DMS153 treated with DMSO at 0.1 percent for 48 hours (cell line): ENCODE measurements at regions not wholly inside any gene's neighbourhood (a gene's known extent, or its start where the extent isn't known, plus 50 kb on each side); places are given as distances from the start of the nearest gene placed in this dataset.

ENCODE experiments used
- DNase-seq: peaks from one replicate; lab custom pipeline; 2025; ENCODE audit not compliant: unreplicated experiment; lab: John Stamatoyannopoulos, UW

DNA sequence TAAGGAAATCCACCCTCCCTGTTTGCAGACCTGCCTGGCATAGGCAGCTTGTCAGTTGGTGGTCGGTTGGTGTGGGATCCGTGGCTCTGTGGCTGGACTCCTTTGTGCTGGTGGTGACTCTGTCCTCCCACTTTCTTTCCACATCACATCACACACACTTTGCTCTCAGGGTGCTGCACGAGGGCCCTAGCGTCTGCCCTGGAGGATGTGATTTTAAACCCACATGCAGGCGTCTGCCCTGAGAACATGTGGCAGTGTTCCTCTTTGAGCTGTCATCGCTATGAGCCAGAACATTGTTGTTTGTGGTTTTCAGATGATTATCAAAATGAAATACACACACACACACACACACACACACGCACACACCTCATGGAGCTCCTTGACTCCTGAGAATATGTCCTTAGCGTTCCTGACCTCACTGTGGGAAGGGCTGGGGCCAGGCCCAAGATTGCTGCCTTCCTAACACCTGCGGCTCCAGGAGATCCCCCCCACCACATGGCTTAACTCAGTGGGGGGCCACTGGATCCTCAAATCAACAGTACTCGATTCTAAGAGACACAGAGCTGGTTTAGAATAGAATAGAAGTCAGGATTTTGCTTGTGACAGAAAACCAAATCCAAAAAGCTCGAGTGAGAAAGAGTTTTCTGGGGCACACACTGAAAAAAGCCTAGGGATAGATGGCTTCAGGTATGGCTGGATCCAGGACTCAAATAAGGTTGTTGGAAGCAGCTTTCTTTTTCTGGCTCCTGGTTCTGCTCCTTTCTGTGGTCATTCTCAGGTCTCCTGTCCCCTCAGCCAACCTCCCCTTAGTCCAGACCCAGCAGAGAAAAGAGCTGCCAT lies 54.8 kb downstream of the RTP5 start:
- DNase-seq = no peak

DNA sequence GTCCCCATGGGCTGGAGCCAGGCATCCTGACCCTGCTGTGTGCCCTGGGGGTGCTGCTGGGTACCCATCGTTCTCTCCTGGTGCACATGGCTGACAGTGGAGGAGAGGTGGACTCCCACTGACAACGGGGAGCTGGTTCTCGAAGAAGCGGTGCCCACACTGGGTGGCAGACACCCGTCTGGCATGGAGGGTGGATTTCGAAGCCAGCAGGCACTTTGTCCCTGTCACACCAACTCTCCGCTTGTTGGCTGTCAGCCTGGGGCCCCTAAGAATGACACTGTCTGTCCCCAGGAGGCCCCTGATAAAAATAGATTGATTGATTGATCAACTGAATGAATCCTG lies 55.4 kb downstream of the RTP5 start:
- no peak for DNase-seq

DNA sequence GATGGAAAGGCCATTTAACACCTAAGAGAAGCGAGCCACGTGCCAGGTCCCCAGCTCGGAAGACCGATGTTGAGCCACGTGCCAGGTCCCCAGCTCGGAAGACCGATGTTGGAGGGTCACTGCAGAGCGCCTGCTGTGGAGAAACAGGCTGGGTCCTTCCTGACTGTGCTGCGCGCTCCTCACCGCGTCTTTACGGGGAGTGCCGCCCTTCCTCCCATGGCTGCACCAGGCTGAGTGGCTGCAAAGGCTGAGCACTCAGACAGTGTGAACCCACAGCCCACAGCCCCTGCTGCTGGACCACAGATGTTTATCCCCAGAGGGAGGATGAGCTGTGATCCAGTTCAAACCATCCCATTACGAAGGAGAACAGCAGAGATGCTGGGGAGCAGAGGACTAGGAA lies 55.7 kb downstream of the RTP5 start:
- no peak for DNase-seq

DNA sequence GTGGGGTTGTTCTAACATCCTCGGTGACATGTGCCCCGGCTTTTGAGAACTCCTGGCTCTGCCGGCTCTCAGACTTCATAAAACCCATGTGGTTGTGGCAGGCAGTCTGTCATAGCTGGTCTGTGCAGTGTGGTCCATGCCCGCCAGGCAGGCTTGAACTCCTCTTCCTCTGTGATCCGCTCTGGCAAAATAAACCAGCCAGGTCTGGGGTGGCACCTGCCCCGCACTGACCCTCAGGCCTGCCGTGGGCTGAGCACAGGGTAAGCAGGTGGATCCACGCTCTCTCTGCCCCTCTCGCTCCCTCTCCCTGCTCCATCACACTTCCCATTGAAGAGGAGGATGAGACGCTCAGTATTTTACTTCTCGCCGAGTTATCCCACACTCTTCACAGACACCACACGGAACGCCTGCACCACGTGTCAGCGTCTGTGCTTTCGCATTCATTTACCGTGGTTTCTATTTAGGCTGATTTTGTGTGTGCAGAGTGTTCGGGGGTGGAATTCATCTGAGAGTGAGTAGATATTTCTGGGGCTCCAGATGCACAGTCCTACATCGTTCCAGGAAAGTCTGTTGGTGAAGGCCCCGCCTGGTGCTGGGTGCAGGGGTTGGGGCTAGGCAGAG lies 56.4 kb downstream of the RTP5 start:
- DNase-seq = no peak

DNA sequence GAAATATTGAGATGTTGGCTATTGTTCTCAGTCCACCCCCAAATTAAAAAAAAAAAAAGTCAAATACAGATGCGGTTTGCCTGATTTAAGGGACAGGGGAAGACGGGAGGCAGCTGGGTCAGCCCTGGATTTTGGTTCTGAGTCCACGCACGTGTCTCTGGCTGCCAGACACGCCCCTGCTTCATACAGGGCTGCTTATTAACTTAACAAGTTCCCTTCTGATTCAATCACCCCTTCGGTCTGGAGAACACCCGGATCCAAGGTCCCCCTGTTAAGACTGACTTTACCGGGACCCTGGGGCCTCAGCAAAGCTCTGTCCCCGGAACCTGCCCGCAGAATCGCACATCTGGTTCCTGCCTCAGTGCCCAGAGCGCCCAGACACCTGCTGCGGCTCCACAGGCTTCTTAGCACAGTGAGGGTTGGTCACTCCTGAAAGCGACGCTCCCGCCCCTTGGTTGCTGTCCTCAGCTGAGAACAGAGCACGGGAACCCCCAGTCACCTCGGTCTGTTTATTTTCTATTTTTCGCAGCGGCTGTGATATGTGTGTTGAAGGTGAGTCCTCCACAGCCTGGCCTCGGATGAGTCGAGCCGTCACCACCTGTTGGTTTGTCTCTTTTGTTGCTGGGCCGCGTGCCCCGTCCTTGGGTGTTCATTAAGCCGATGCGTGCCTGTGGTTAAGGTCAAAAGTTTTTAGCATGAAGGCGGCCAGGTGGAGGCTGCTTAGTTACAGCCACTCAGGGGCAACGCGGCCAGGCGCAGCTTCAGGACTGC lies 57.2 kb downstream of the RTP5 start:
- DNase-seq = no peak

DNA sequence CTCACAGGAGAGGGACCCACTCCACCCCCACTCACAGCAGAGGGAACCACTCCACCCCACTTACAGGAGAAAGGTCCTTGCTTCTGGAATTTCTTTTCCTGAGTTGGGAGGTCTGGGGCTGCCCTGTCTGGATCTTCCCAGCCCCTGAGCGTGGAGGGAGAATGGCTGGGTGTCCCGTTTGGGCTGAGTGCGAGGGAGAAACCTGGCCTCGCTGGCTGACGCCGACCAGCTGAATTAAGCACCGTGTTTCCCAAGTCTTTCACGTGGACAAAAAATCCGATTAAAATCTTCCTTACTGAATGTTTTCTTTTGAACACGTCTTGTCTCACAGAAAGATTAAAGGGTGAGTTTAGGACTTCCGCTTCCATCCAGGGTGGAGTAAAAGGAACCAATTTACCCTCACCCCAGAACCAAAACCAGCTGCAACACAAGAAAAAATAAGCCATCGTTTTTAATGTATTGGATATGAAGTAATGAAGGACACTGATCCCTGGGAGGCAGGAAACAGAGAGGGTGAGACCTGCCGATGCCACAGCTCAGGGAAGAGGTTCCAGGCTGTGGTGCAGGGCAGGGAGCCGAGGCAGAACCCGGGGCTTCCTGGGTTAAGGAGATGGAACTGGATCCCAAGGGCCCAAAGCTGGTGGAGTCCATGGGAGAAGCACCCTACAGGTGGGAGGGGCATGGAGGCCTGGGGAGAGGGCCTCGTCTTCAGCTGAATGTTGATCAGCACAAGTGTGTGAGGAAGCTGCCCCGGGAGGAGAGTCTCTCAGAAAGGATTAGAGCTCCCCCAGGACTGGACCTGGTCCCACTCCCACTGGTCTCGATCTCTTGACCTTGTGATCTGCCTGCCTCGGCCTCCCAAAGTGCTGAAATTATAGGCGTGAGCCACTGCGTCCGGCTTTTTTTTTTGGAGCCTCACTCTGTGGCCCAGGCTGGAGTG lies 60.3 kb downstream of the RTP5 start:
- no peak for DNase-seq

DNA sequence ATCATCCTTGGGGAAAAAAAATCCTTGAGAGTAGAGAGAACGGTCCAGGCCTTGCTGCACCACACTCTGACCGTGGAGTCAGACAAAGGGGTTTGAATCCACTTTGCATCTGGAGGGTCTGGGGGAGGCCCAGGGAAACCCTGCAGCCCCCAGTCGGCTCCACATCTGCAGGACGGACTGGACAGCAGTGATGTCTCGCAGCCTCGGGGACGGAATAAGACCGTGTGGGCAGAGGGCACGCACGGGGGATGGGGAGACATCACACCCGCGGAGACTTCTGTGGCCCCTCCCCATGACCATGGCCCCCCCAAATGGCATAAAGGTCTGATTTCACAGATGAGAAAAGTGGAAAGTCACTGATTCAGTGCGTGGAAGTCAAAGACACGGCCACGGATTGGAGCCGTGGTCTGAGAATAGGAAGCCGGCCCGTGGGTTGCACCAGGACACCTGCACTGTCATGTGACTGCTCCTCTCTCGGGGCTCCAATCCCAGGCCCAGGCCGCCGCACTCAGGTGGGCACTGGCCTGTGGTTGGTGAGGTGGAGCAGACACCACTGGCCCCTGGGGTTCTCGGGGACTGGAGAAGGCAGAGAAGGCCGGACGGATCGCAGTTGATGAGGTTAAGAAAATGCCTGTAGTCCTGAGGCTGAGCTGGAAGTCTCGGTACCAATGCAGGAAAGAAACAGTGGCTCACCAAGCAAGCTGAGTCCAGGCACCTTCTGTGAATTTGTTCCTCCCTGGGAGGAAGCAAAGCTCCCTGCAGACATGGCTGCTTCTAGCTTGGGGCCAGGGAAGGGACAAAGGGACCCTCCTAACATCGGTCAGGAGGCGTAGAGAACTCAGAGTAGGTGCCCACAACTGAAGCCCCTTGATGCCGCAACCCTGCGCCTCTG lies 61.8 kb downstream of the RTP5 start:
- DNase-seq = no peak

DNA sequence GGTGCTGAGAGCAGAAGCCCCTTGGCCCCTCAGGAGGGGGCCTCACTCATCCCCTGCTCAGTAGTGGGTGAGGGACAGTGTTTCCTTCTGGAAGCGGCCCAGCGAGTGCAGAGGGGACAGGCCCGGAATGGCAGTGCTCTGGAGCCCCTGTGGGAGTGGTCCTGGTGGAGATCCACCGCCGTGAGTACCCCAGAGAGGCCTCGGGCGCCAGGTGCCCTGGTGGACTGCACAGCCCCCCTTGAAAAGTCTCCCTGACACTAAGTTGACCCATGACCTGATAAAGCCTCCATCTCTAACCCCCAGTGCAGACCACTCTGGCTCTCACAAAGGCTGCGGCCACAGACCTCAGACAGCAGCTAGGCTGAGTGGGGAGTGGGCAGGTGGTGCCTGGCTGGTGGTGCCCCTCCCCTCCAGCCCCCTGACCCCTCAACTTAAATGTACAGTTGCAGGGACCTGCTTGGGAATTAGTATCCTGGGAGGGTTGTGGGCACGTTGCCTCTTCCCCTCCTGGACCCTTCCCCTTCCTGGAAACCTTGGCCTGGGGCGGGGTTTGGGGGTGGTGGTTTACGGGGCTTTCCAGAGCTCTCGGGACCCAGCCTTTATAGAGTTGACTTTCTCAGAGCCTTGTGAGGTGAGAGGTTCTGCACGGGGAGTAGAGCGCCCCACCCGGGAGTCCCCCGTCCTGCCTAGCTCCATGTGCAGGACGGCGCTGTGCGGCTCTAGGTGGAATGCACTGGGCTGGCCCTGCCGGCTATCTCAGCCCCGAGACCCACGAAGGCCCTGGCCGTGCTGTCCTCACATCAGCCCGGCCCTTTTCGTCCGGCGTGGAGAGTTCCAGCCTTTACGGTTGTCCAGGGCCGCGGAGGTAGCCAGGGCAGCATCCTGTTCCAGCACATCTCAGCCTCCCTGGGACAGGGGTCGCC lies 62.7 kb downstream of the RTP5 start:
- no peak for DNase-seq

DNA sequence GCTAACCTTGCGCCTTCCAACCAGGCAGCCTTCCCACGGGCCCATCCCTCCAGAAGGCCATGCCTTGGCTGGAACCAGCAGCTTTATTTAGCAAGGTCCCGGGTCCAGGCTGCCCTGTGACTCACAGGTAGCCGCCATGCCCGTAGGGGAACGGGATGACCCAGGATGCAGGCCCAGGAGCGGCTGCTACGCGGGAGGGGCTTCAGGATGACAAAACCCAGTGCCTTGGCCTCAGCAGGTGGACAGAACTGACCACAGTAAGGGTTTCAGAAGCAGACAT lies 63.3 kb downstream of the RTP5 start:
- DNase-seq = no peak

DNA sequence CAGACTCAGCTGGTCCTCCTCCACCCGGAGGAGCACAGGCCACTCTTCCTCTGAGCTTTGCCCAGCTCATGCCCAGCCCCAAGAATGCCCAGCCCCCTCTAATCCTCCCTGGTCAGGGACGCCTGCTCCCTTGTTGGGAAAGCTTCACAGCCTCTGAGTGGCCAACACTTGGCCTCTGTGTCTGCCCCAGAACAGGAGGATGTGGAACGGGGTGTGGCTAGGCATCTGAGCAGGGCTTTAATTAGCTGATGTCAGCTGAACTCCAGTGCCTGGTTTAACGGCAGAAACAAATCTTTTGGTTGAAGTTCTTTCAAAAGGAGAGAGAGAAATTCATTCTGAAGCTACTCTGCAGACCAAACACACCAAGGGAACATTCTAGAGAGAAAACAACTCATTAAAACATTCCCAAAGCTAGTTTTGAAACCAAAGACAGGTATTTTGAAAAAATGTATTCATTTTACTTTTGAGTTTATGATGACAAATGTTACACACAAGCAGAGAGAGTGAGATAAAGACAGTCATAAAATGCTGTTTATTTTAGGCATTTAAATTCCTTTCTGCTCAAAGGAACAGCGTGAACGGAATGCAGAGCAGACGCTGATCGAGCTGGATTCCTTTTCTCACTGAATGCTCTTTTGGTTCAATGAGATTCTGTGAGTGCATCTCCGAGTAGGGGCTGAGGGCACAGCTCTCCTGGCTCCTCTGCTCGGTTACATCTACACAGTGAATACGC lies 63.8 kb downstream of the RTP5 start:
- no peak for DNase-seq

DNA sequence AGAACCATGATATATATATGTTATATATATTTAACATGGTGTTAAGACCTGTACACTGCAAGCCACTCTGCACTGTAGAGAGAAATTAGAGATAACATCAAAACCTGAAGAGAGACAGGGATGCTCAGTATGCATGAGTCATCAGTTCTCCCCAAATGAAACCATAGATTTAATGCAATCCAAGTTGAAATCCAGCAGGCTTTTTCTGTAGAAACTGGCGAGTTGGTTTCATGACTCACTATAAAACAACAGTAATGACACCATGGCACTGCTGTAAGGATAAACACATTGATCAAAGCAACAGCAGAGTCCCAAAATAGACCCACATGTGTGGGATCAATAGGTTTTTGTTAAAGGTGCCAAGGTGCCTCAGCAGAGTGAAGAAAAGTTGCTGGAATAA lies 65.8 kb downstream of the RTP5 start:
- no peak for DNase-seq

DNA sequence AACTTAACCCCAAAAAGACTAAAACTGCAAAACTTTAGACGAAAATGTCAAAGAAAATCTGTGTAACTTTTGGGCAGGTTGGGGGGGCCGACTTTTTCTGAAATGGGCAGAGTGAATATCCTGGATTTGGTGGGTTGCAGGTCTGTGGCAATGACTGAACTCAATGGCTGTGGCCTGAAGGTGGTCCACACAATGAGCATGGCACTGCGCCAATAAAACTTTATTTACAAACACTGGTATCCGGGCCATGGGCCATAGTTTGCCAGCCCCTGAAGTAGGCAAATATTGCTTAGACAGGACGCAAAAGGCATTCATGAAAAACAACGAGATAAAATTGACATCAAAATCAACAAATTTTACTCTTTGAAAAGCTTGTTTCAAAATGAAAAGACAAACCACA lies 66.2 kb downstream of the RTP5 start:
- DNase-seq = no peak

DNA sequence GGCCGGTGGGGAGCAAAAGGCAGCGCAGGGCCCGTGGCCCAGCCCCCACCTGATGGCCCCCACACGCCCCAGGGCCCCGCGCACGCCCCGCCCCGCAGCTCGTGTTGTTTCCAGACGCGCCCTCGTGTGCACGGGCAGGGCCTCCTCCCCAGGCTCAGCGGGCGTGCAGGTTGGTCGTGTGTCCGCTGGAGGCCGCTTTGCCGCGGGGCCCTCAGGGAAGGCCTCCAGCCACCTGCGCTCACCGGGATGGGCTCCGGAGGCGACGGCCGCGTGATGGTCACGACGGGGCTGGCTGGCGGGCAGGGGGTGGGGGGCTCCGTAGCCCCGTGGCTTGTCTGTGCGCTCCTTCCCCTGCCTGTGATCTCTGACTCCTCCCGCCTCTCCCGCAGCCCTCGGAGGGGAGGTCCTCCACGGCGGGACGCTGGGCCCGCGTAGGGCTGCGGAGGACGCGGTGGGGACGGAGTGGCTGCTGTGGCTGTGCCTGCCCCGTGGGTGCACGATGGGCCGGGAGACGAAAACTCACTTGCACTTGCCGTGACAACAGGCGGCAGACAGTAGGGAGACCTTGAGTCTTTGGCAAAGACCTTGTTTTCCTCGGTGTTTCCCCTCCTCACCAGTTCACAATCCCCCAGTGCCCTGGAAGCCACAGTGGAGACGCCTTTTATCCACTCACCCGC lies 67.1 kb downstream of the RTP5 start:
- no peak for DNase-seq

DNA sequence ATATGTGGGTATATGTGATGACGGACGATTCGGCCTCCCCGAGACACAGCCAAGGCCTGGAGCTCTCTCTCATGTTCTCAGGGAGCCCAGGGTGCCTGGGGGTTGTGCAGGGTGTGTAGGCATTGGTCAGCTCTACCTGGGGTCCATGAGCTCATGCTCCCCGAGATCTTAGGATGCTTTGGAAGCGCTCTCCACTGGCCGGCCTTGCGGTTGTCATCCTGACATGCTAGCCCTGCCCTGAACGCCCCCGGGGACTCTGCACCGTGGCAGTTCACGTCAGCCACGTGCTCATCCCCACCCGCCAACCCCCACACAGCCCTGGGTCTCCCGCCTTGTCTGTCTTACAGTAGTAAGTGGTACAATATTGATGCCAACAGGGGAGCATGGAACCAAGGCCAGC lies 67.8 kb downstream of the RTP5 start:
- DNase-seq = no peak

DNA sequence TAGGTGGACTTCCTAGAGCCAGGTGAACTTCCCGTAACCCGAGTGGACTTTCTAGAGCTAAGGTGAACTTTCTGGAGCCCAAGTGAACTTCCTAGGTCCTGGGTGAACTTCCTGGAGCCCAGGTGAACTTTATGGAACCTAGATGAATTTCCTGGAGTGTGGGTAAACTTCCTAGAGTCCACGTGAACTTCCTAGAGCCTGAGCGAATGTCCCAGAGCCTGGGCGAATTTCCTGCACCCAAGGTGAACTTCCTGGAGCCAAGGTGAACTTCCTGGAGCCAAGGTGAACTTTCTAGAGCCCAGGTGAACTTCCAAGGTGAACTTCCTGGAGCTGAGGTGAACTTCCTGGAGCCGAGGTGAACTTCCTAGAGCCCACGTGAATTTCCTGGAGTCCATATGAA lies 70.0 kb downstream of the RTP5 start:
- DNase-seq = no peak

DNA sequence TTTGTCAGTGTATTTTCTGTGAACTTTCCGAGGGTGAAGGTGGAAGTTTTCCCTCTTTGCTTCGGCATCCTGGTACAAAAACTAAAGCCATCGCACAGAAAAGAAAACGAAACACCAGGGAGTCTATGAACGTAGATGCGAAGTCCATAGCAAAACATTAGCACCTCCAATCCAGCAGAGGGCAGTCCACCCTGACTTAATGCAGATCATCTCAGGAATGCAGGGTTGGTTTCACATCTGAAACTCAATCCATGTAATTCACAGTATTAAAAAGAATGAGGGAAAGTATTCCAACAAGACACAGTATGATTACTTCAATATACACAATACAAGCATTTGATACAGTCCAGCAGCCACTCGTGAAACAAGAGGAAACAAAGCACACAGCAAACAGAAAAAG lies 70.8 kb downstream of the RTP5 start:
- no peak for DNase-seq

DNA sequence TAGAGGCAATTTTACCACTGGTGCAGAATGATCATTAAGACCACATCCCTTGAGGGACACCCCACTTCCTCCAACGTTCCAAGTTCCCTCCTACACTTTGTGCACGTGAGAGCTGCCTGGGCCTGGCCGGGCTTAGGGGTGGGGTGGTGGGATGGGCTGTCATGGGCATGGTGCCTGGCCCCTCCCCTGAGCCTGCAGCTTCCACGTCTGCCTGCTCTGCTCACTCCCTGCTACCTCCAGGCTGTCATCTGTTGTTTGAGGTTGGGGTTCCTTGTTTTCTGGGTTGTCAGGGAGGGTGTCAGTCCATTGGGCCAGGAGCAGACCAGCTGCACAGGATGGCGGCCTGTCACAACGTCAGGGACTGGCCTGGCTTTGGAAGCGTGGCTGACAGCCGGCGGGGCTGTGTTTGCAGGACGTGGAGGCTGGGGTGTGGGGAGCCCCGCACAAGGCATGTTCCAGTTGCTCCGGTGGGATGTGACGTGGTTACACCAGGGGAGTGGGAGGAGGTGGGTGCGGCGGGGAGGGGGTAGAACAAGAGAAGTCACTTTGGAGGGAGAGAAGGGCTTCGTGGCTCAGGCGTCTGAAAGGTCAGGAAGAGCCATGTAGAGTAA lies 72.3 kb downstream of the RTP5 start:
- no peak for DNase-seq
